Limb (tissue), 2 donors: ENCODE measurements at regions not wholly inside any gene's neighbourhood (a gene's known extent, or its start where the extent isn't known, plus 50 kb on each side); places are given as distances from the start of the nearest gene placed in this dataset.
"Not testable (repeated sequence)": the region's sequence is repeated elsewhere in the genome, so short reads cannot be mapped to it uniquely, and the experiment has no call there.

Experiments used
- DNase-seq, 2 donors: peaks; one replicate each; pipeline ENCODE4 v3.0.0-alpha.2; 2016; ENCODE audit errors: extremely low spot score in 2 of 2

DNA sequence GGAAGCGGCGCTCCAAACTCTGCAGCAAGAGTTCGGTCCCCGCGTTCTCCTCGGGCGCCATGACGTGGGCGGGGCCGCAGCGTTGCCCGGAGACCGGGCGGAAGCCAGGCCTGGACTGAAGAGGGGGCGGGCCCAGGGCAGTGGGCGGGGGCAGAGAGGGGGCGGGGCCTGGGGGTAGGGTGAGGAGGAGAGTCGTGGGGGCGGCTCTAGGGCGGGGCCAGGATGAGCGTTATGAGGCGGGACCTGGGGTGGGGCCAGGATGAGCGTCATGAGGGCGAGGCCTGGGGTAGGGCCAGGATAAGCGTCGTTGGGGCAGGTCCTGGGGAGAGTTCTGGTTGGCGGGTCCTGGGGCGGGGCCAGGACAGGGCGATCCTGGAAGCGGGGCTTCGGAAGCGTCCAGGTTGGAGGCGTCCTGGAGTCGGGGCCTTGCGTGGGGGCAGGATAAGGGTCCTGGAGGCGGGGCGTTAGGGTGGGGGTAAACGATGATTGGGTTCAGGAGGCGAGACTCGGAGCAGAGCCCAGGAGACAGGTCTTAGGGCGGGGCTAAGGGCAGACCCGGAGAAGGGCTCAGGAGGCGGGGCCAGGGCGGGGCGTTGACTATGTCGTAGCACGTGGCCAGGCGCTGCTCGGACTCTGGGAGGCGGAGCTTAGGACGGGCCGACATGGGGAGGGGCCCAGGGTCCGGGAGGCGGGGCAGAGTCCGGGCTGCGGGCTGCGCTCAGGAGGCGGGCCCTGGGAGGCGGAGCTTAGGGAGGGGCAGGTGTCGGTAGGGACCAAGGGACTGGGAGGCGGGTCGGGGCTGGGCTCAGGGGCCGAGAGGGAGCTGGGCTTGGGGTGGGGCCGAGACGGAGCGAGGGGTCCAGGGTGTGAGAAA is 131.1 kb upstream of the ALDH3B2 start:
- DNase-seq = peak; percentile 94 to 98

DNA sequence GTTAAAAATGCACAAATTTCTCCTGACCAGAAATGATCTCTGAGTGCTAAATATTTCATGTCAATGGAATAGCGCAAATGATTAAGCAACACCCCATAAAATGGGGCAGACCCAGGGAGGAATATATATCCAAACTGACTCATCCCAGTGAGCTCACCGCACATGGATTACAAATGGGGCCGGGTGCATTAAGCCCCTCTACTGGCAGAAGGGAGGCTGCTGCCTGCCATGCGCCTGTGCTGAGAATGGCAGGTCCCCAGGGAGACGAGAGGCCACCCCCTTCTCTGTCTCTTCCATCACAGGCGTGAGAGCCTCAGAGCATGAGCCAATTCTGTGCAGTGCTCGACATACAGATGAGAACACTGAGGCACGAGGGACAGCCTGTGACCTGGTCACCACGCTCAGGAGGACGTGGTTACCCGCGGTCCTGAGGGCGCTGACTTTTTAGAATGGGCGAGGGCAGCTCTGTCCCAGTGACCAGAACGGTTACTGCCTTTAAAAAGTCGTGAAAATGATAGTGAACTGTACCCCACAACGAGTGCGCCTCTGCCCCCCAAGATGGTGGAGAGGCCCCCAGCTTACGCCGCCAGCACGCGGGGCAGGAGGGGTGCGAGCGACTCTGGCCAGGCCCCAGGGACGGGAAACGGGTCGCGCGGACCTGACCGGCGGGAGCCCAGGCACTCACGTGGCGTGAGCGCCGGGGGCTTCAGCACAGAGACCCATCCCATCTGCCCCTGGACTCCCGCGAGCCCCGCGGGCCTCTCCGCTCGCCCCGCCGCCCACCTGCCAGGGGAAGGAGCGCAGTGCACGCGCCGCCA is 130.2 kb upstream of the ALDH3B2 start:
- DNase-seq = not testable (repeated sequence)

DNA sequence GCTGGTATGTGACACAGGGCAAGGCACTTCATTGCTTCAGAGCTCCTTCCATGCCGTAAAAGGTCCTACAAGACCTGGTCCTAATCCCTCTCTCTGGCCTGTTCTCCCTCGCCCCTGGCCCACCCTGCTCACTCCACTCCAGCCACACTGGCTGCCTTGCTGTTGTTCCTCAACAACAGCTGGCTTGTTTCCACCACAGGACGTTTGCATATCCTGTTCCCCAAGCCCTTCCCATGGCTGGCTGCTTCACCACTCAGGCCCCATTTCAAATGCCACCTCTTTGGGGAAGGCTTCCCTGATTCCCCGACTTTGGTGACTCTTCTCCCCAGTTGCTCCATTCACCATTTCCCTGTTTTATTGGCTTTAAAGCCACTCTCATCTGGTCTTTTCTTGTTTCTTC is 129.1 kb upstream of the ALDH3B2 start:
- not testable (repeated sequence) for DNase-seq

DNA sequence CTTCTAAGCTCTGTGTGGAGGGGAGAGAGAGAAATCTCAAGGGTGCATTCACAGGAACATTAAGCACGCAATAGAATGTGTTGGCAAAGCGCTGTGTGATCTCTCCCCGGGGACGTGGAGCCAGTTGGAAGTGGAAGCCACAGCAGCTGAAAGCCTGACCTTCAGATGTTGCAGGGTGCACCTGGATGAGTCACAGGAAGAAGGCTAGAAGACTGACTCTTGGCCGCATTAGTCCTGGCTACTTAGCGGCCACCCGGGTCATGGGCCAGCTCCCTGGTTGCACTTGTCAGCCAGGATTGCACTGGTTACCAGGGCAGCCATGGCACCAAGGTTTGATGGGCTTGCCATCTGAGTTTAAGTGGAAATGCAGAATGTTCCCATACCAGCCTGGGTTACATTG is 128.6 kb upstream of the ALDH3B2 start:
- DNase-seq = not testable (repeated sequence)

DNA sequence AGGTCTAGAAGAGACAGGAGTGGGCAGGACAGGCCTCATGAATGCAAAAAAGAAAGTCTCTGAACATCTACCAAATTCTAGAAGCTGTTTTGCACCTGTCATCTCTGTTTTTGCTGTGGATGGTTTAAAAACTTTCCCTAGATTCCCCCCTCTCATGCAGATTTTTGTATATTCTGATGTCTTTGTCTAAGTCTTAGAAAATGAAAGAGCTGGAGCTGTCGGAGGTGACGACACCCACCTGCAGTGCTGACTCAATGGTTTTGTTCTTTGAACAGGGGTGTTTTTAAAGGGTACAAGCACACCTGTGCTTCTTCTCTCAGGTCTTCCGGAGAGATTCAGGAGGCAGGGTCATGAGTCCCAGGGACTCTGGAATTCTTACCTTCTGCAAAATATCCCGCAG is 128.2 kb upstream of the ALDH3B2 start:
- DNase-seq = not testable (repeated sequence)

DNA sequence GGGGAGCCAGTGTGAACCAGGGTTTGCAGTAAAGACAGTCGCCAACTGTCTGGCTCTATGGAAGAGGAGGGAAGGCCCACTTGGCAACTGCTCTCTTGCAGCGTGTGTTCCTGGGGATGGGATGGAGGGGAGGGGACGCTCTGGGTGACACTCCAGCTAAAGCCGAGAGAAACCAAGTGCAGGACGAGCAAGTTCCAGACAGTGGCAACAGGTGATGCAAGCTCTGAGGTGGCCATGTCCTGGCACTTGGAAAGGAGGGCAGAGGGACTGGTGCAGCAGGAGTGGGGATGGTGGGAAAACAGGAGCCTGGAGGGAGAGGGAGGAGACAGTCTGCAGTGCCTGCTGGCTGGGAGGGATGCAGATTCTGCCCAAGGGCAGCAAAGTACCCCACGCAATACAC is 127.0 kb upstream of the ALDH3B2 start:
- not testable (repeated sequence) for DNase-seq

DNA sequence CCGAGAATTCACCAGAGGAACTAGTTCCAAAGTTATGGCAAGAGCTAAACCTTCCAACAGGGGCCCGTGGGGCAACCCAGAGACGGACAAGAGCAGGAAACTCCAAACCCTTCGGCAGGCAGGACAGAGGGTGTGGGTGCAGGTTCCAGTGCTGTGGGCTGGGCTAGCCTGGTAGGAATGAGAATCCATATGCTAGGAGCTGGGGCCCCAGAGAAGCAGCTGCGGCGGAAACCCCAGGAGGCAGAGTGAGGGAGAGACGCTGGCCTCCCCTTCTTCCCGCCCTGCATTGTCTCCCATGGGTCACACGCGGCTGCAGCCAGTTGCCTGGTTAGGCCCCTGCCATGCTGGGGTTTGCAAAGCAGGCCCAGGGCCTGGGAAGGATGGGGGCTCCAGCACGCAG is 126.2 kb upstream of the ALDH3B2 start:
- not testable (repeated sequence) for DNase-seq

DNA sequence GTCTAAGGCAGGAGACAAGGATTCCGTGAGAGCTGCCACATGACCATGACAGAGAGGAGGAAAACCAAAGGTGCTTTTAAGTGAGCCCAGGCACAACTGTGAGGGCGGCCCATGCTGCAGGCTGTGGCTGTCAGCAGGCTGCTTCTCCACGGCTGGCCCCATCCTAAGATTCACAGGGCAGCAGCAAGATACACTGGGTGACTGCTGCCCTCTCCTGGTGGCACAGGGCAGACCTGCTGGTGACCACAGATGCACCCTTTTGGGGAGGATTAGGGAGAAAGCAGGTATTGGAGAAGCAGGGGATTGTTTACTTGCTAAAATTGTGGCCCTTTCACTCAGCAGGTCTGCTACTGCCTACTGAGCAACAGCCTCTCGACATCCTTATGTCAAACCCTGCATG is 125.4 kb upstream of the ALDH3B2 start:
- DNase-seq = not testable (repeated sequence)

DNA sequence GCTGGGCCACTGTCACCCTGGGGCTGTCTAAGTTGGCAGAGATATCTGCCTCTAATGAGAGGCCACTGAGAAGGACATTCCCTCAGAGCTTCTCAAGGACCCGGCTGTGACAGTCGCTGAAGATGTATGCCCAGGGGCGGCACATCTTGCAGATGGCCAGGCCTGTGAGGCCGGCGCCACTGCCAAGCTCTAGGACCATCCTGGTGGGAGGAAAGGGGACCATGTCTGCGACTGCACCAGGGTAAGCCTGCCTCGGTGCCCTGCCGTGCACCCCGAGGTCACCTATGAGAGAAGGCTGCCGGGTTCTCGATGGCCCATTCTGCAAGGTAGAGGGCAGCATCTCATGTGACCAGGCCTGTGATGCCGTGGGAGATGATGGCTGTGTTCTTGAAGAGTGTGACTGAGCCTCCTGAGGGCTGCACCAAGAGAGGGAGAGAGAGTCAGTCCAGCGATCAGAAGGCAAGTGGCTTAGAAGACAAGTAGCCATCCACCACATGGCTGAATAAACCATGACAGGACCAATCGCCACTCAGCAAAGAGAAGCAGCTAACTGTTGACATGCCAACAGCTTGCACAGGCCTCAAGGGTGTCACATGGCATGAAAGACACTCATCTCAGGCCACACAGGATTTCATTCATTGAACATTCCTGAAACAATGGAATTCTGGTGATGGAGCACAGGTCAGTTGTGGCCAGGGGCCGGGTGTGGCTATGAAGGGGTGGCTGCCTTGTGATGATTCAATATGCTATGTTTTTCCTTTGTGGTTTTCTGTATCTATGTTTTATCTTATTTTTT is 123.5 kb upstream of the ALDH3B2 start:
- not testable (repeated sequence) for DNase-seq

DNA sequence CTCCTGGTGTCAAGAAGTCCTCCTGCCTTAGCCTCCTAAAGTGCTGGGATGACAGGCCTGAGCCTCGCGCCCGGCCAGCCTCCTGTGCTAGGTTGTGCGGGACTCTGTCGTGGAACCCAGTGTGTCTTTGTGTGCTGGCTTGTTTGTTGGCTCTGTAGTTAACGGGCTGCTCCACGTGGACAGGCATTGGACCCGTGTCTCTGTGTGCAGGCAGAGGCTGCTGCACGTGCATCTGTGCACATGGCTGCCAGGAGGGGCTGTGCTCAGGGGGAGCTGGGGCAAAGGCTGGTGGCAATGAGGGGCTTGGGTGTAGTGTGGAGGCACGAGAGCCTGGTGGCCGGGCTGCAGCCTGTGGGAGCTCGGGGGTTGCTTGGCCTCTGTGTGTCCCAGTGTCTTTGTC is 121.3 kb upstream of the ALDH3B2 start:
- DNase-seq = no peak

DNA sequence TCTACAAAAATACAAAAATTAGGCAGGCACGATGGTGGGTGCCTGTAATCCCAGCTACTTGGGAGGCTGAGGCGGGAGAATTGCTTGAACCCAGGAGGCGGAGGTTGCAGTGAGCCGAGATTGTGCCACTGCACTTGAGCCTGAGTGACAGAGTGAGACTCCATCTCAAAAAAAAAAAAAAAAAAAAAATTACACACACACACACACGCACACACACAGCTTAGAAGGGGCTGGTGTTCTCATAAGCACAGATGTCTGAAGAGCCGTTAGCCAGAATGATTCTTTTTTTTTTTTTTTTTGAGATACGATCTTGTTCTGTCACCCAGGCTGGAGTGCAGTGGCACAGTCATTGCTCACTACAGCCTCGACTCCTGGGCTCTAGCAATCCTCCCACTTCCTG is 119.3 kb upstream of the ALDH3B2 start:
- not testable (repeated sequence) for DNase-seq

DNA sequence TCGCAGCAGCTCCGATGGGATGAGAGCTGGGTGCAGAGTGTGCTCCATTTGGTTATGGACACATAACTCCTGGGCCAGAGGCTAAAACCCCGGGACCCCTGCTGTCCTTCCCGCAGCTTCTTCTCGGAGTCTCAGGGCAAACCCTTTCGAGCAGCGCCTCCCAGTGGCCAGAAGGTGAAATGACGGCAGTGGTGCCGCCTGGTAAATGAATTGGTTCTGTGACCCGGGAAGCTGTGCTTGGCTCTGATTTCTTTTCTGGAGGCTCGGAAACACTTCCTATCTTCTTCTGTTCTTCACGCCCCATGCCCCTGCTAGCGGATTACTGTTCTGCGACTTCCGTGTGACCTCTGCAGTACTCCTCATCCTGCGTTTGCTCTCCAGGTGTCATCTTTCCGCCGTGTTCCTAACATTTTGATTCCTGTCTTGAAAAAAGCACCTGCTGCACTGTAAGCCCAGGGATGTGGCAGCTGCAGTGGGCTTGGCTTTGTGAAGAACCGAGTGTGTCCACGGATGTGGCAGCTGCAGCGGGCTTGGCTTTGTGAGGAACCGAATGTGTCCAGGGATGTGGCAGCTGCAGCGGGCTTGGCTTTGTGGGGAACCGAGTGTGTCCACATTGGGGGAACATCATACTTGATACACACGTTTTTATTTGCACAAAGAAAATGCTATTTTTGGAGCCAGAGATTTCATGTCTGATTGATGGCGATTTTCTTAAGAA is 118.0 kb upstream of the ALDH3B2 start:
- peak in 1 of 2 donors; percentile 61 for DNase-seq

DNA sequence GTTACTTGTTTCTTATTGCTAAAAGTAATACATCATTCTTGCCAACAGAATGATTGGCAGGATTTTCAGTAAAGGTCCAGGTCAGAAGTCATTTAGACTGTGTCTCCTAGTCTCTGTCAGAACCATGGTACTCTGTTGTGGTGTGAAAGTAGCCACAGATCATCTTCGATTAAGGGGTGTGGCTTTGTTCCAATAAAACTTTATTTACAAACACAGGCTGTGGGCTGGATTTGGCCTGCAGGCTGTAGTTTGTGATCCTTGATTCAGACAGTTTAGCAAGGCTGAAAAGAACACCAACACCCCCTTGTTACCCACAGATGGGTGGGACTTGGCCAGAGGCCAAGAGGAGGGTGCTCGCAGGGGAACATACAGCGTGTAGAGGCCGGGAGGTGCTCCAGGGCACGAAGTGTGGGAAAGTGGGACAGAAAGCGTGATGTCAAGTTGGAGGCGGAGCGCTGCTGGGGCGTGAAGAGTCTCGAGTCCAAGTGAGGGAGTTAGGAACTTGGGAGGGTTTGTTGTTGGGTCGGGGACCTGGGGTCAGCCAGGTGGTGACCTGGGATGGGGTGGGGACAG is 117.3 kb upstream of the ALDH3B2 start:
- peak in 1 of 2 donors; percentile 43 for DNase-seq

DNA sequence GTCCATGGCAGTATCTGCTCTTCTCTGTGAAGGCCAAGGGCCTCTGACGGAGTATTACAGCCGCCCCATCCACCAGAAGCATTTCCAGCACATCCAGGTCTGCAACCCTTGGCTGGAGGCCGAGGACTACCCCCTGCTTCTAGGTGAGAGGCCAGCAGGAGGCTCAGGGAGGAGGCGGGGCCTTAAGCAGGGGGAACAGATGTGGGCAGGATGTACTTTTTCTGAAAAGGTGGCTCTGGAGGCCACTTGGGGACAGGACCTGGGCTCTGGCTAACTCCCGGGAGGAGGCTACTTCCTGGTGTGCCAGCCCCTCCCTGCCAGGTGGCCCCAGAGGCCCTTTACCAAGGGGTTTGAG is 113.9 kb upstream of the ALDH3B2 start:
- DNase-seq = not testable (repeated sequence)

DNA sequence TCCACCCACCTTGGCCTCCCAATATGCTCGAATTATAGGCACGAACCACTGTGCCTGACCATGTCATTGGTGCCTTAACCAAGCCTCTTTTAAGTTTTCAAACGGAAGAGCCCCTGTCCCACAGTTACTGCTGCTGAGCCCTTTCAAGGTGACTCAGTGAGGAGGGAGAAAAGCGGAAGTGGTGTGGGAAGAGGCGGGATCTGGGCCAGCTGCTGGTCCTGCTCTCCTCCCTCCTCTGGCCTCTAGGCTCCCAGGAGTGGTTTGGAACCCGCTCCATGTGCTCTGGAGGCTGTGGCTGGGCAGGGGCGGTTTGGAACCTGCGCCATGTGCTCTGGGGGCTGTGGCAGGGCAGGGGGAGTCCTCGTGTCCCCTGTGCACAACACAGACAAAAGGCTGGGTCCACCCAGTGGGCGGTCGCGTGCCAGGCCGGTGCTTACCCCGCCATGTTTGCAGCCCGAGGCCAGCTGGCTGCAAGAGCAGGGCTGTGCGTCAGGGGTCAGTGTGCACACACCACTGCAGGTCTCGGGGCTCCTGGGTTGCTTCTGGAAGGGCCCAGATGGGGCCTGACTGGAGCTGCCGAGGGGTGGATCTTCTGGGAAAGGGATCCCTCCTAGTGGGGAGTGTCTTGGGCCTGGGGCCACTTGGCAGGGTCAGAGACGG is 113.4 kb upstream of the ALDH3B2 start:
- not testable (repeated sequence) for DNase-seq

DNA sequence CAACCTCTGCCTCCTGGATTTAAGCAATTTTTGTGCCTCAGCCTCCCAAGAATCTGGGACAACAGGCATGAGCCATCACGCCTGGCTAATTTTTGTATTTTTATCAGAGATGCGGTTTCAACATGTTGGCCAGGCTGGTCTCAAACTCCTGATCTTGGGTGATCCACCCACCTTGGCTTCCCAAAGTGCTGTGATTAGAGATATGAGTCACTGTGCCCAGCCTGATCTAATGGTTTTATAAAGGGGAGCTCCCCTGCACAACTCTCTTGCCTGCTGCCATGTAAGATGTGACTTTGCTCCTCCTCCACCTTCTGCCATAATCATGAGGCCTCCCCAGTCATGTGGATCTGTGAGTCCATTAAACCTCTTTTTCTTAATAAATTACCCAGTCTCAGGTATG is 107.5 kb upstream of the ALDH3B2 start:
- DNase-seq = not testable (repeated sequence)

DNA sequence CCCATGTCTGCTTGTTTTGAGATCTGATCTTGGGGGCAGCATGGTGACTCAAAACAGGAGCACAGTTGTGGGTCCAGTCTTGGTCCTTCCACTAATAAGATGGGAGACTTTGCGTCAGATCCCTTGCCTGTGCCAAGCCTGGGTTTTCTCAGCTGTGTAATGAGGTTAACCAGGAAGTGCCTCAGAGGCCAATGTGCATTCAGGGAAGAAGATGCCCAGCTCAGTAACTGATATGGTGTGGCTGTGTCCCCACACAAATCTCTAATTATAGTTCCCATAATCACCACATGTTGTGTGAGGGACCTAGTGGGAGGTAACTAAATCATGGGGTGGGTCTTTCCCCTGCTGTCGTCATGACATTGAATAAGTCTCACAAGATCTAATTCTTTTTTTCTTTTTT is 107.1 kb upstream of the ALDH3B2 start:
- DNase-seq = not testable (repeated sequence)

DNA sequence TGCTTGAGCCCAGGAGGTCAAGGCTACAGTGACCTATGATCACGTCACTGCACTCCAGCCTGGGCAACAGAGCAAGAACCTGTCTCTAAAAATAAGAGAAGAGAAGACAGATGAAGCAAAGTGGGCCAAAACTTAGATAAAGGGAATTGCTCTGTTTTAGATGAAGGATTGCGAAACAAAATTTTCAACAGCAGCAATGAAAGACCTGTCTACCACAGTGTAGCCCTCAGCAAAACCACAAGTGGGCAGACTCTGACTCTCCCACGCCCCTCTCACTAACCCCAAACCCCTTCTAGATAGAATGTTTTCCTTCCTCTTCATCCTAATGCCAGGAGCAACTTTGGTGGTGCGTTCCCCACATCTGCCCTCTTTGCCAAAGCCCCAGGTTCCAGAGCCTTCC is 105.6 kb upstream of the ALDH3B2 start:
- DNase-seq = no peak

DNA sequence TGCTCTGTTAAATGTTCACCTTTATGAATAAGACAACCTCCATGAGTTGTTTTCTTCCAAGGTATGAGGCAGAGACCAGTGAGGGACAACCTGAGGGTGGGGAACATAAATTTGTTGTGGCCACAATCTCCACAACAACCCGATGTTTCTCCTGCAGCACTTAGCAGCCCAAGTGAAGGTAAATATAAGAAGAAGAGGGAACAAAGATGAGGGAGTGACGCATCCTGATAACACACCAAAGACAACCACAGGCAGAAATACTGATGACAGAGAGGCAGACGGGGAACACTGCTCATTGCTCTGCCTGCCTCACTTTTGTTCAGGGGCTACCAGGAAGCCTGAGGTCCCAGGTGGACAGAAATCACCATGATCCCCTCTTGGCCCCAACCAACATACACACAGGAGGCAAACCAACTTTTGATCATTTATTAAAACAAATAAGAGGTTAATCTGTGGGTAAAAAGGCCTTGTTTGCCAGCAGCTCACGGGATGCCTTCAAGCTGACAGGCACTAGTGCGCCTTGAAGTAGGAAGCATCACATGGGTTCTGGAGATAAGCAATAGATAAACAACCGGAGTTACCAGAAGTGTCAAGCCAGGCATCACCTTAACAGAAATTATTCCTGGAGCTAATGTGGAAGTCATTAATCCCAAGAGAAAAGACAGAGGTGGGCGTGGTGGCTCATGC is 104.9 kb upstream of the ALDH3B2 start:
- not testable (repeated sequence) for DNase-seq
